Choroid plexus epithelial cell (primary cell): ENCODE measurements at regions not wholly inside any gene's neighbourhood (a gene's known extent, or its start where the extent isn't known, plus 50 kb on each side); places are given as distances from the start of the nearest gene placed in this dataset.

Source experiments
- DNase-seq: peaks from one replicate; pipeline ENCODE4 v3.0.0-alpha.2; 2010; ENCODE audit warnings: low read depth
- H3K4me3 ChIP-seq: 2 replicates; pipeline ENCODE4 v1.5.1; 2011; ENCODE audit warnings: low read depth, mild to moderate bottlenecking, control low read depth, low read length, moderate library complexity
- CTCF ChIP-seq: conservative IDR thresholded peaks from 2 replicates; pipeline ENCODE4 v1.5.1; 2011; ENCODE audit warnings: low read depth, mild to moderate bottlenecking, control low read depth, inconsistent platforms, low read length, moderate library complexity

- DNase-seq, result no peak
- no peak for TF ChIP-seq CTCF
These were observed 771.0 kb downstream of the QKI start for GRCh38 chr6:164185471-164185871.

GRCh38 chr6:164184410-164184809 is 769.9 kb downstream of the QKI start:
- DNase-seq, result no peak
- H3K4me3 ChIP-seq, result no peak overlapping the region
- no peak for TF ChIP-seq CTCF

More at GRCh38 chr6:164185471-164185871, 771.0 kb downstream of the QKI start:
- no peak overlapping the region for H3K4me3 ChIP-seq

- no peak for TF ChIP-seq CTCF
- DNase-seq, result no peak
- H3K4me3 ChIP-seq, result no peak overlapping the region
These were observed 769.1 kb downstream of the QKI start for GRCh38 chr6:164183556-164184123.

GRCh38 chr6:164178679-164179332 is 764.3 kb downstream of the QKI start:
- DNase-seq, result no peak
- TF ChIP-seq CTCF, result no peak
- H3K4me3 ChIP-seq, result no peak overlapping the region

GRCh38 chr6:164169355-164169754 is 754.8 kb downstream of the QKI start:
- TF ChIP-seq CTCF, result no peak
- no peak for DNase-seq
- H3K4me3 ChIP-seq, result no peak overlapping the region

- no peak for DNase-seq
- no peak overlapping the region for H3K4me3 ChIP-seq
- TF ChIP-seq CTCF, result no peak
These were observed 754.1 kb downstream of the QKI start for GRCh38 chr6:164168595-164168994.

- no peak for TF ChIP-seq CTCF
- DNase-seq, result no peak
- H3K4me3 ChIP-seq, result no peak overlapping the region
These were observed 753.4 kb downstream of the QKI start for GRCh38 chr6:164167873-164168405.
